Kidney (tissue), 13 donors: ENCODE measurements at regions not wholly inside any gene's neighbourhood (a gene's known extent, or its start where the extent isn't known, plus 50 kb on each side); places are given as distances from the start of the nearest gene placed in this dataset.
A peak's percentile ranks its signal among the peaks of the same experiment; 100 is the strongest.

Source experiments
- DNase-seq, 5 donors: peaks; one replicate each; pipeline ENCODE4 v3.0.0-alpha.2; 2013 to 2020
- FAIRE-seq: peaks from 2 replicates; lab custom pipeline; 2012; peaks lifted over from hg19 to GRCh38; lab: Jason Lieb, UNC
- H3K27ac ChIP-seq, 2 donors: one replicate each; pipeline ENCODE4 v1.7.0; 2013; ENCODE audit warnings: low read depth in 2 of 2, low read length in 2 of 2, inconsistent platforms in 1 of 2
- H3K27me3 ChIP-seq: one replicate; pipeline ENCODE4 v1.7.1; 2013; ENCODE audit warnings: low read length, inconsistent platforms; ENCODE audit not compliant: control insufficient read depth, insufficient read depth
- H3K36me3 ChIP-seq, 3 donors: one replicate each; pipeline versions ENCODE4 v1.7.0 to v1.7.1; 2013; ENCODE audit warnings: low read length in 3 of 3, control low read depth in 1 of 3, inconsistent platforms in 1 of 3; ENCODE audit not compliant: insufficient read depth in 3 of 3, control insufficient read depth in 2 of 3
- H3K4me1 ChIP-seq, 3 donors: one replicate each; pipeline versions ENCODE4 v1.7.0 to v1.7.1; 2013; ENCODE audit warnings: low read length in 3 of 3, inconsistent platforms in 1 of 3, low read depth in 1 of 3; ENCODE audit not compliant: control insufficient read depth in 2 of 3, insufficient read depth in 2 of 3
- H3K4me3 ChIP-seq, 3 donors: one replicate each; pipeline versions ENCODE4 v1.7.0 to v1.8.1; 2013; ENCODE audit warnings: low read length in 3 of 3, control low read depth in 1 of 3, inconsistent platforms in 1 of 3
- H3K9ac ChIP-seq, 3 donors: one replicate each; pipeline versions ENCODE4 v1.7.0 to v1.7.1; 2013; ENCODE audit warnings: low read length in 3 of 3, control low read depth in 1 of 3, inconsistent platforms in 1 of 3
- H3K9me3 ChIP-seq, 3 donors: one replicate each; pipeline versions ENCODE4 v1.7.0 to v1.7.1; 2013; ENCODE audit warnings: low read length in 3 of 3, control low read depth in 1 of 3, inconsistent platforms in 1 of 3; ENCODE audit not compliant: control insufficient read depth in 2 of 3, insufficient read depth in 1 of 3
- CTCF ChIP-seq: IDR thresholded peaks from 3 replicates; pipeline ENCODE4 v1.5.1; 2012; ENCODE audit warnings: mild to moderate bottlenecking, moderate library complexity, borderline replicate concordance; ENCODE audit not compliant: insufficient read depth; ENCODE audit errors: extremely low read depth
- intact Hi-C: fragments of 100-400 bp; cut with DNase I; formaldehyde crosslinking; loops from one replicate; pipeline ENCODE4 v1.11.1; 2022
- donor health status: control.
- donor health status: control.
- donor health status: control.
- donor health status: control.
- donor health status: control.
- donor health status: DM: yes; HTN: yes; CAD: no.
- donor health status: Normal renal cell carcinoma (clear cell type).

GRCh38 chr6:115310156-115310555, 750.5 kb downstream of the FRK start:
- FAIRE-seq = no peak
- intact Hi-C loops = no loop called here
- no peak for TF ChIP-seq CTCF

GRCh38 chr6:115302731-115303130, 758.0 kb downstream of the FRK start:
- H3K27ac ChIP-seq = no peak overlapping the region
- no peaks in the 10 kb centered on the region for H3K36me3 ChIP-seq
- H3K27me3 ChIP-seq = no peaks in the 10 kb centered on the region
- DNase-seq (peak in 2 of 5 donors; percentile 12 to 26), FAIRE-seq (no peak)
- no peak overlapping the region for H3K4me3 ChIP-seq
- no peak overlapping the region for H3K9ac ChIP-seq
- H3K9me3 ChIP-seq = no peaks in the 10 kb centered on the region
- intact Hi-C loops = no loop called here
- TF ChIP-seq CTCF = no peak
- H3K4me1 ChIP-seq = no peaks in the 10 kb centered on the region

More at GRCh38 chr6:115310156-115310555, 750.5 kb downstream of the FRK start:
- Histone ChIP-seq H3K27me3 (no peaks in the 10 kb centered on the region), H3K9me3 (peaks cover 0 to 3% (median 0%) of the 10 kb centered on the region in 3 donors), H3K27ac (no peak overlapping the region), H3K4me1 (no peaks in the 10 kb centered on the region), H3K36me3 (no peaks in the 10 kb centered on the region), H3K4me3 (no peak overlapping the region), H3K9ac (no peak overlapping the region)
- peak in 1 of 5 donors; percentile 50 for DNase-seq

- DNase-seq (no peak), FAIRE-seq (no peak)
- Histone ChIP-seq H3K4me3 (no peak overlapping the region), H3K9ac (no peak overlapping the region), H3K27me3 (no peaks in the 10 kb centered on the region), H3K4me1 (no peaks in the 10 kb centered on the region), H3K27ac (no peak overlapping the region), H3K36me3 (no peaks in the 10 kb centered on the region), H3K9me3 (no peaks in the 10 kb centered on the region)
- no peak for TF ChIP-seq CTCF
- intact Hi-C loops = no loop called here
Observed at GRCh38 chr6:115287467-115287866, 773.2 kb downstream of the FRK start.

GRCh38 chr6:115276881-115277565, 783.7 kb downstream of the FRK start:
- no peak for FAIRE-seq

More at GRCh38 chr6:115276881-115277565, 783.7 kb downstream of the FRK start:
- H3K9me3 ChIP-seq = no peaks in the 10 kb centered on the region
- H3K9ac ChIP-seq = no peak overlapping the region
- TF ChIP-seq CTCF = no peak
- no peaks in the 10 kb centered on the region for H3K27me3 ChIP-seq
- H3K4me1 ChIP-seq = no peaks in the 10 kb centered on the region
- no peaks in the 10 kb centered on the region for H3K36me3 ChIP-seq
- H3K27ac ChIP-seq = no peak overlapping the region
- intact Hi-C loops = no loop called here
- H3K4me3 ChIP-seq = no peak overlapping the region
- DNase-seq = no peak
